ENCODE measurements at regions not wholly inside any gene's neighbourhood (a gene's known extent, or its start where the extent isn't known, plus 50 kb on each side); places are given as distances from the start of the nearest gene placed in this dataset.
"Not testable (repeated sequence)": the region's sequence is repeated elsewhere in the genome, so short reads cannot be mapped to it uniquely, and the experiment has no call there.

GRCh38 chrY:26638063-26638462 is 1016.1 kb downstream of the CDY1 start:
- DNase-seq (ENCODE audit: low spot score) = no peak

- DNase-seq (ENCODE audit: low spot score) = not testable (repeated sequence)
Observed at GRCh38 chrY:26645856-26646255, 1023.9 kb downstream of the CDY1 start.

- not testable (repeated sequence) for DNase-seq (ENCODE audit: low spot score)
Observed at GRCh38 chrY:26648240-26648639, 1026.3 kb downstream of the CDY1 start.

- DNase-seq (ENCODE audit: low spot score) = not testable (repeated sequence)
Observed at GRCh38 chrY:26664245-26664644, 1042.3 kb downstream of the CDY1 start.

GRCh38 chrY:26666691-26667090 is 1044.8 kb downstream of the CDY1 start:
- DNase-seq (ENCODE audit: low spot score) = not testable (repeated sequence)

GRCh38 chrY:26669243-26669642 is 1047.3 kb downstream of the CDY1 start:
- not testable (repeated sequence) for DNase-seq (ENCODE audit: low spot score)

- DNase-seq (ENCODE audit: low spot score) = not testable (repeated sequence)
Observed at GRCh38 chrY:26670360-26670871, 1048.5 kb downstream of the CDY1 start.

GRCh38 chrY:26670881-26671879 is 1049.3 kb downstream of the CDY1 start:
- DNase-seq (ENCODE audit: low spot score) = peak; percentile 64
